Vagina (tissue), 2 donors: ENCODE measurements at regions not wholly inside any gene's neighbourhood (a gene's known extent, or its start where the extent isn't known, plus 50 kb on each side); places are given as distances from the start of the nearest gene placed in this dataset.

Source experiments
- DNase-seq, 2 donors: peaks; one replicate each; pipeline ENCODE4 v3.0.0-alpha.2; 2017; ENCODE audit errors: extremely low spot score in 2 of 2
- H3K27ac ChIP-seq: fragments of 200-600 bp; sonication (generic); one replicate; pipeline ENCODE4 v1.5.1; 2019
- H3K27me3 ChIP-seq: fragments of 200-600 bp; sonication (generic); one replicate; pipeline ENCODE4 v1.5.1; 2019
- H3K36me3 ChIP-seq, 2 donors: fragments of 200-600 bp; sonication (generic); one replicate each; pipeline ENCODE4 v1.5.1; 2017 to 2019
- H3K4me1 ChIP-seq: fragments of 200-600 bp; sonication (generic); one replicate; pipeline ENCODE4 v1.5.1; 2019
- H3K4me3 ChIP-seq, 2 donors: fragments of 200-600 bp; sonication (generic); 1 replicate in 1 of 2; 2 replicates in 1 of 2; pipeline ENCODE4 v1.5.1; 2016 to 2019
- H3K9me3 ChIP-seq: fragments of 200-600 bp; sonication (generic); one replicate; pipeline ENCODE4 v1.5.1; 2019
- CTCF ChIP-seq, 3 experiments: fragments of 450-650 bp in 2 of 3; fragments of 200-600 bp in 1 of 3; sonication (generic) in 1 of 3; IDR thresholded peaks; one replicate each; pipeline ENCODE4 v1.5.1; 2017 to 2019; ENCODE audit warnings: antibody characterized with exemption in 3 of 3, mild to moderate bottlenecking in 2 of 3, moderate library complexity in 2 of 3
- POLR2A ChIP-seq, 2 donors: fragments of 450-650 bp; IDR thresholded peaks; one replicate each; pipeline ENCODE4 v1.6.1; 2017; ENCODE audit warnings: antibody characterized with exemption in 2 of 2, mild to moderate bottlenecking in 2 of 2, moderate library complexity in 2 of 2
- POLR2AphosphoS5 ChIP-seq, 2 donors: sonication (generic); formaldehyde crosslinking; IDR thresholded peaks; one replicate each; pipeline ENCODE4 v1.9.0; 2017; ENCODE audit warnings: antibody characterized with exemption in 2 of 2, mild to moderate bottlenecking in 2 of 2, low read depth in 1 of 2; ENCODE audit not compliant: insufficient read depth in 1 of 2
- intact Hi-C: fragments of 100-400 bp; cut with DNase I; formaldehyde crosslinking; loops from one replicate; pipeline ENCODE4 v1.15.1; 2023

- no peak overlapping the region for H3K27ac ChIP-seq
- peaks cover 9% of the 10 kb centered on the region for H3K4me1 ChIP-seq
- H3K36me3 ChIP-seq, result no peaks in the 10 kb centered on the region
- H3K27me3 ChIP-seq, result no peaks in the 10 kb centered on the region
- intact Hi-C loops, result no loop called here
- TF ChIP-seq CTCF (IDR thresholded peaks at IDR 0.05), result no peak
- no peak for TF ChIP-seq POLR2AphosphoS5 (IDR thresholded peaks at IDR 0.05; ENCODE audit: insufficient read depth in 1 of 2, low read depth in 1 of 2)
- no peak for TF ChIP-seq POLR2A (IDR thresholded peaks at IDR 0.05)
- H3K4me3 ChIP-seq, result no peak overlapping the region
- no peaks in the 10 kb centered on the region for H3K9me3 ChIP-seq
- no peak for DNase-seq
Observed at GRCh38 chr1:5776035-5776550, 216.1 kb downstream of the NPHP4 start.

- no peak overlapping the region for H3K4me3 ChIP-seq
- no peaks in the 10 kb centered on the region for H3K36me3 ChIP-seq
- H3K4me1 ChIP-seq, result peaks cover 23% of the 10 kb centered on the region
- H3K27me3 ChIP-seq, result no peaks in the 10 kb centered on the region
- TF ChIP-seq POLR2AphosphoS5 (IDR thresholded peaks at IDR 0.05; ENCODE audit: insufficient read depth in 1 of 2, low read depth in 1 of 2) (no peak), CTCF (IDR thresholded peaks at IDR 0.05) (no peak), POLR2A (IDR thresholded peaks at IDR 0.05) (no peak)
- H3K9me3 ChIP-seq, result no peaks in the 10 kb centered on the region
- H3K27ac ChIP-seq, result no peak overlapping the region
- DNase-seq, result no peak
- intact Hi-C loops, result no loop called here
Observed at GRCh38 chr1:5774019-5774418, 218.2 kb downstream of the NPHP4 start.

GRCh38 chr1:5771788-5772187 is 220.4 kb downstream of the NPHP4 start:
- no peaks in the 10 kb centered on the region for H3K36me3 ChIP-seq
- intact Hi-C loops, result no loop called here
- no peak overlapping the region for H3K4me3 ChIP-seq
- peaks cover 31% of the 10 kb centered on the region for H3K4me1 ChIP-seq
- TF ChIP-seq CTCF (IDR thresholded peaks at IDR 0.05) (no peak), POLR2A (IDR thresholded peaks at IDR 0.05) (no peak), POLR2AphosphoS5 (IDR thresholded peaks at IDR 0.05; ENCODE audit: insufficient read depth in 1 of 2, low read depth in 1 of 2) (no peak)
- no peak overlapping the region for H3K27ac ChIP-seq
- H3K27me3 ChIP-seq, result no peaks in the 10 kb centered on the region
- H3K9me3 ChIP-seq, result no peaks in the 10 kb centered on the region
- DNase-seq, result no peak

GRCh38 chr1:5770981-5771765 is 221.1 kb downstream of the NPHP4 start:
- TF ChIP-seq POLR2AphosphoS5 (IDR thresholded peaks at IDR 0.05; ENCODE audit: insufficient read depth in 1 of 2, low read depth in 1 of 2) (peak in 1 of 2 donors; percentile 67), CTCF (IDR thresholded peaks at IDR 0.05) (no peak)
- intact Hi-C loops, result no loop called here
- Histone ChIP-seq H3K27ac (peak overlapping the region; percentile 77), H3K4me1 (peaks cover 38% of the 10 kb centered on the region), H3K4me3 (peak overlapping the region; percentile 5 to 32), H3K27me3 (no peaks in the 10 kb centered on the region), H3K9me3 (no peaks in the 10 kb centered on the region), H3K36me3 (no peaks in the 10 kb centered on the region)
- no peak for DNase-seq

- peak overlapping the region; percentile 77 for H3K27ac ChIP-seq
- intact Hi-C loops, result no loop called here
- DNase-seq, result no peak
- H3K27me3 ChIP-seq, result no peaks in the 10 kb centered on the region
- no peaks in the 10 kb centered on the region for H3K36me3 ChIP-seq
- H3K4me1 ChIP-seq, result peaks cover 47% of the 10 kb centered on the region
- TF ChIP-seq POLR2A (IDR thresholded peaks at IDR 0.05) (no peak), POLR2AphosphoS5 (IDR thresholded peaks at IDR 0.05; ENCODE audit: insufficient read depth in 1 of 2, low read depth in 1 of 2) (no peak), CTCF (IDR thresholded peaks at IDR 0.05) (no peak)
- no peak overlapping the region for H3K4me3 ChIP-seq
- H3K9me3 ChIP-seq, result no peaks in the 10 kb centered on the region
Observed at GRCh38 chr1:5769760-5770159, 222.5 kb downstream of the NPHP4 start.
